GM18909 (cell line): ENCODE measurements at regions not wholly inside any gene's neighbourhood (a gene's known extent, or its start where the extent isn't known, plus 50 kb on each side); places are given as distances from the start of the nearest gene placed in this dataset.

Experiments
- ATAC-seq: cut with Tn5 transposase; IDR thresholded peaks from one replicate; pipeline ENCODE4 v1.9.1; 2021; ENCODE audit warnings: mild to moderate bottlenecking; ENCODE audit not compliant: unreplicated experiment, poor library complexity

DNA sequence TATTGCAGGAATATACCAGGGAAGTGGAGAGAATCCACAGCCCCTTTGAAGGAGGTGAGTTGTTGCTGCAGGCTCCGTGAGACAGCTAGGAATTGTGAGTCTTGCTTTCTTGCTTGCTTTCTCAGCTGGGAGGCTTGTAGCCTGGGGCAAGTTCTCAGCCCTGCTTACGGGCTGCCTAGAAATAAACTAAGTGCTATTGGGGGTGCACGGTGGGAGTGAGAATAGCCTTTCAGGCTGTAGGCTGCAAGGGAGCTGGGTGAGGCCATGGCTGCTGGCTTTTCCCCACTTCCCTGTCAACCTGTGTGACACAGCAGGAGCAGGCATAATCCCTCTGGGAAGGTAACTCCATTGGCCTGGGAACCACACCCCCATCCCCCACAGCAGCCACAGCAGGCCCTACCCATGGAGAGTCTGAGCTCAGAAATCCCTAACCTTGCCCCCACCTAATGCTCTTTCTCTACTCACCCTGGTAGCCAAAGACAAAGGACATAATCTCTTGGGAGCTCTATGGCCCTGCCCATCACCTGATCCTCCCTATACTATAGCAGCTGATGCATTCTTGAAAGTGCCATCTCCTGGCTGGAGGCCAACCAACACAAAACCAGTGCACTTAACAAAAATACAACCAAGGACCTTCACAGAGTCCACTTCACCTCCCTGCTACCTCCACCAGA is 113.0 kb downstream of the MMRN1 start:
- ATAC-seq, result no peak

DNA sequence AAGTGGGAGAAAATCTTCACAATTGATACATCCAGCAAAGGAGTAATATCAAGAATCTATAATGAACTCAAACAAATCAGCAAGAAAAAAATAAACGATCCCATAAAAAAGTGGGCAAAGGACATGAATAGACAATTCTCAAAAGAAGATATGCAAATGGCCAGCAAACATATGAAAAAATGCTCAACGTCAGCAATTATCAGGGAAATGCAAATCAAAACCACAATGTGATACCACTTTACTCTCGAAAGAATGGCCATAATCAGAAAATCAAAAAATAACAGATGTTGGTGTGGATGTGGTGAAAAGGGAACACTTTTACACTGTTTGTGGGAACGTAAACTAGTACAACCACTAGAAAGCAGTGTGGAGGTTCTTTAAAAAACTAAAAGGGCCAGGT is 114.3 kb upstream of the CCSER1 start:
- ATAC-seq, result no peak

DNA sequence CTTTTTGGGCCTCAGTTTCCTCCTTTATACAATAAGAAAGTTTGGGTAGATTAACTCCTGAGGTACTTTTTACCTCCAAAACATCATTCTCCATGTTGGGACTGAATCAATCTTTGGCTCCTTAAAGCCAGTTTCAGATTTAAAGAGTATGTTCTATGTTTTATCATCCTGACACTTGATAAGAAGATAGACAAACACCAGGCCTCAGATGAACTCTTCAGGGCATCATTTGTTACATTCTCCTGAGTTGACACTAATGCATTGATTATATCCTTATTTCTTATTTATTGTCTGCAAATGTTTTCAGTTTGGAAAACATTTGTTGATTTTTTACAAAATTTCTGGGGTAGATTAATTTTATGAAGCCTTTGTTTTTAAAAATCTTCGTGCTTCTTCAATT is 102.7 kb upstream of the CCSER1 start:
- no peak for ATAC-seq

DNA sequence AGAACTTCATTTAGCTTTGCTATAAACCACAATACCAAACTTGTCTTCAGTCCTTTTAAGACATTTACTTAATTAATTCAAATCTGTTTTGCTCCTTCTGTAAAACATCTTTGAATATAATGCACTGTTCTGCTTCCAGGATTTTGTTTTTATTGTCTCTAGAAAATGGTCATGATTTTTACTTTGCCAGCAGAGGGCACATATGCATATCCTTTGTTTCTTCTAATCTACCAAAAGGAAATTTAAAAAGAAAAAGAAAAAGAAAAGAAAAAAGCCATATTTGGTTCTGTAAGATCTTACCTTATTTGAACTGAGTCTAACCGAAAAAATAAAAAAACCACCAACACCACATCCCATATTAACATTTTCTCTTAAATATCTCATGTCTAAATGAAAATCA is 101.9 kb upstream of the CCSER1 start:
- no peak for ATAC-seq

DNA sequence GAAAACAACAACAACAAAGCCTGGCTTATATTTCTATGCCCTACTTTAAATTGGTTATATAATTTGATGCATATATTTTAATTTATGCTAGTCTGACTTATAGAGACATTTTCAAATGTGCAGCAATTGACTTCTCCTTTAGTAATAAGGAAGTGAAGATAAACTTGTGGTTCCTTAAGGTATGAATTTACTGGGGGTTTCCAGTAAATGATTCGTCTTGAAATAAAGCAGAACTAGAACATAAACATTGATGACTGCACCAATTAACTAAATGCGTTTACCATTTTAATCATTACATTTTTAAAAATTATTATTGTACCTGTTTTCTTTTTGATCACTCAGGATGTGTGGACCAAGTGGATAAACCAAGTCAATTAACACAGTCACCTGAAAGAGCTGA is 99.6 kb upstream of the CCSER1 start:
- ATAC-seq, result peak; percentile 93

DNA sequence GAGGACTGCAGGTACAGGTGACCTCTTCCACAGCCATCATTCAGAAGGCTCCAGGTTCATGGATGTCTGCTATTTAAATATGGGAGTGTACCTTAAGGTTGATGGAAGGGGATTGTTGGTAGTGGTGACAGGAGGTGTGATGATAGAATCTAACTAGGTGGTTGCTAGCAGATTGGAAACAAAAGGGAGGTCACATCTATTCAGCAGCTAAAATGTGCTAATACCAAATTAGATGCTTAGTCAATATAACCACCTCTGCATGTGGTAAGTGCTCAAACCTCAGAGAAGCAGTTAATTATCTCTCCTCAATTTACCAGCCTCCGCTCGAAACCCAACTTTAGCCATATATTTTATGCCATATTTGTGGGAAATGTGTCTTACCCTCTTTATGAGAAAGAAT is 98.7 kb upstream of the CCSER1 start:
- ATAC-seq, result peak; percentile 11

DNA sequence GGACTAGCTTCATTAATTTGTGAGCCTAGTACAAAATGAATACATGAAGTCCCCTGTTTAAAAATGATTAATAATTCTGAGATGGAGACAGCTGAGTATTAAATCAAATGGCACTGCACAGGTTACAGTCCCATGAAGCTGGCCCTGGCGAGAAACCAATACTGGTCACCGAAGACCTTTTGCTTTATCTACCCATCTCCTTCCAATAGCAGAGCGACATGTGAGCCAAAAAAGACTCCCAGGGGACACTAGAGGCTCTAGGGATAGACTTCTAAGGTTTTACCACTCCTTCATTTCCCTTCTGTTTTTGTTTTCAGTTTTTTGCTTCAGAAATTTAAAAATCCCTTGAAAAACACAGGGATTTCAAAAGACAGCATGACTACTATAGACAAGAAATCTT is 97.0 kb upstream of the CCSER1 start:
- ATAC-seq, result no peak

DNA sequence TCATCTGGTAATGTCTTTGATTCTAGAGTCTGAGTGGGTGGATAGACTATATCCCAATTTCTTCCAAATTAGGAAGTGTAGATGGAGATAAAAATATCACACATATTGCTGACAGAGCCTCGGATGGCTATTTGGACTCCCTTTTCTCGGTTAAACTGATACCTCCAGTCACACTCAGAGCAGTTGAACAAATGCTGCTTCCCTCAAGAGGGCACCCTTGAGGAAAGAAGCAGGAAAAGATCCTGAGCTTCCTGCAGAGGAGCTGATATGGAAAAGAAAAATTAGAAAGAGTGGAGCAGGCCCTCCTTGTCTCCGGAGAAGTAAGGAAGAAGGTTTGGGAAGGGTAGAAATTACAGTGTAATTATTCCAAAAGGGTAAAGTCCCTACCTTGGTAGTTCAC is 96.2 kb upstream of the CCSER1 start:
- ATAC-seq, result no peak

DNA sequence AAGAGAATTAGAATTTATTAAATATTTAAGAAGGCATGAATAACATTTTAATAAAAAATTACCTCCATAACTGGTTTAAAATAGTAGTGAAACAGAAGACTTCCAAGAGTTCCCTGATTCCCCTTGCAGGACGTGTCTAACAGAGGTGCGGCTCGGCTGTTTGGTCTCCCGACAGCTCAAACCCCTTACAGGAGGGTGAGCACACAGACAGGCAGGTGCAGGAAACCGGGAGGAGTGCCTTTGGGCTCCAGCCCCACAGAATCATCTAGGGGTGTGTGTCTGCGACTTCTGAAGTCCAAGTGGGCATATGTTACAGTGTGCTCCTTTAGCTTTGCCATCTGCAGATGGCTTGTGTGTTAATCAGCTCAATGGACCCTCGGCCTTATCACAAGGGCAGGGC is 88.1 kb upstream of the CCSER1 start:
- no peak for ATAC-seq

DNA sequence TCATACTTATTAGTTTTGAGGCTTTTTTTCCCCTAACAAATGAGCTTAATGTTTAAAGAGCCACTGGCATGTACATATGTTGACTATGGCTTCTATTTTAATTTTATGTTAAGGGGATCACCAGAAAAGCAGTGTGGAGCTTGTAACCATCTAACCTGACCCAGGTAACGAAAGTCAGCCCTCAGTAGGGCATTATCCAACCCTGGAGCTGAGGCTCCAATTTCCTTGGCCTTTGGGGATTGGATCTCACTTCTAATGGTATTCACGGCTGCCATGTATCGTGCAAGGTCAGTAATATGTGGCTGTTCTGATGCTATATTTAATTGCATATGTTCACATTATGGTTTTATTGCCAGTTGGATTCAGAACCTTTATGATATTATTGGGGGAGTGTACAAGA is 75.2 kb upstream of the CCSER1 start:
- ATAC-seq, result no peak

DNA sequence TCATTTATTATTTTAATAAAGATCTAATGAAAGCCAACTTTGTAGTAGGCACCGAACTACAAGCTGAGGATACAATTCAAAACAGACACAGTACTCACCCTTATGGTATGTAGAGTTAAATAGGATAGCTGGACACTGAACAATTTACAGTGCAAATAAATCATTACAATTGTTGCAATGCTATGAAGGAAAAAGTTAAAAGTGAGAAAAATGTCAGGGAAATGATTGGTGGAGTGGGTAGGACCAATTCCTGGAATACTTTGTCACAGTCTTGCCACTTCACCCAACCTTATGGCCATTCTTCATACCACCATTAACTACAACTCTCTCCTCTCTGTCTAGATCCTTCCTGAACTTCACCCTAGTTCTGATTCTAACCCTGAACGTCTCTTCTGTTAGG is 70.1 kb upstream of the CCSER1 start:
- no peak for ATAC-seq

DNA sequence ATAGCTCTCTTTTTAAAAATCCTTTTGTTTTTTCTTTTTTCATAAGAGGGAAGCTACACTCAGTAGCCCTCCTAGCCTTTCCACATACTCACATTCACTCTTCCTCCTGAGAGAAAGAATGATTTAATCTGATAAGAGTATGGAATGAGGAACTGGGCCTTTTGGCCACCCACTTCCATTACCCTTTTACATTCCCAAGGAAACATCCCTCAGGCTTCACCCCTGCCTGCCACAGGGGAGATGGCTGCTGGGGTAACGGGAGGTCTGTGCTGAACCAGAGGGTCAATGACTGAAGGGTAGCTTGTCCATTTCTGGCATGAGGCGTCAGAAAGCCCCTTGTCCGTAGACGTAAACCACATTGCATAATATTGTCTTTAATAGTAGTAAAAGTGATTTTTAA is 67.2 kb upstream of the CCSER1 start:
- no peak for ATAC-seq

DNA sequence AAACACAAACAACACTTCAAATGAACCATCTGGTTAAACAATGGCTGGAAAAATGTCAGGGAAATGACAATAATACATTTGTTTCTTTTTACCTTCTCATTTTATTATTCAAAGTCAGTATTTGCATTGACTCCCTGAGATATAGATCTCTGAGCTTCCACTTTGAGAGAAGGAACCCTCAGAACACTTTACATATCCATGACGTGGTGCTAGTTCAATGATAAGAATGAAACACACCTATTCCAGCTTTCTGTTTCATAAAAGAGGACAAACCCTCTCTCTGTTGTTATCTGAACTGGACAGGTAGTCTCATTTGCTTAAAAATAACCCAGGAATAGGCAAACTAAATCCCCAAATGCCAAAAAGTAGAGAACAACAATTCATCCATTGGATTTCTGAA is 65.3 kb upstream of the CCSER1 start:
- ATAC-seq, result no peak

DNA sequence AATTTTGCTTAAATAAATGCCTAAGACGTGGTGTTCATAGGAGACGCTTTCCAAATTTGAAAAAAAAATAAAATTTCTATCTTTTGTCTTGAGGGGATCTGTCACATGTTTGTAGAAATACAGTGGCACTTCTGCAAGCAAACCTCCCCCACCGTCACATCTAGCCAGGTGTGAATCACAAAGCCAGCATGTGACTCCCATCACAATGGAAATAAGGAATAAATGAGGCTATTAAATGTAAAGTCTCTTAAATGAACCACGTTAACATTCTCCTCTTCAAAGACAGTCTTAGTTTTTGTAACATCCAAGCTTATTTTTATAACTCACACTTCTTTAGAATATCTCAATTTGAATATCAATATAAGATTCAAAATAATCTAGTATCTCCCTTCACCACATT is 63.0 kb upstream of the CCSER1 start:
- ATAC-seq, result no peak

DNA sequence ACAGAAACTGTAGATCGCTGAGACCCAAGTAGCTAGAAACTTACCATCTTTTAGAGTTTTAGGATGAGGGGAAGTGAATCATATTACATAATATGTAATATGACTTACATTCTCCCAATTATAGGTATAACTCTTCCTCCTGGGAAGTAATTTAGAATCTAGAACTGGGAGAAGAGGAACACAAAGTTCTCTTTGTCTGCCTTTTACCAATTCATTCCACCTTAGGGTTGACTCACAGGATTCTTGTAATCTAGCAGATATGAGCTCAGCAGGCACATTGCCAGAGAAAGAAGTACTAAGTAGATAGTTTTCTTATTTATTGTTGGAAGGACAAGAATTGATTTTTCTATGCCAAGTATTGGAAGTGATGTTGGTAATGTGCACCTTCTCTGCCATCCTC is 58.0 kb upstream of the CCSER1 start:
- no peak for ATAC-seq

DNA sequence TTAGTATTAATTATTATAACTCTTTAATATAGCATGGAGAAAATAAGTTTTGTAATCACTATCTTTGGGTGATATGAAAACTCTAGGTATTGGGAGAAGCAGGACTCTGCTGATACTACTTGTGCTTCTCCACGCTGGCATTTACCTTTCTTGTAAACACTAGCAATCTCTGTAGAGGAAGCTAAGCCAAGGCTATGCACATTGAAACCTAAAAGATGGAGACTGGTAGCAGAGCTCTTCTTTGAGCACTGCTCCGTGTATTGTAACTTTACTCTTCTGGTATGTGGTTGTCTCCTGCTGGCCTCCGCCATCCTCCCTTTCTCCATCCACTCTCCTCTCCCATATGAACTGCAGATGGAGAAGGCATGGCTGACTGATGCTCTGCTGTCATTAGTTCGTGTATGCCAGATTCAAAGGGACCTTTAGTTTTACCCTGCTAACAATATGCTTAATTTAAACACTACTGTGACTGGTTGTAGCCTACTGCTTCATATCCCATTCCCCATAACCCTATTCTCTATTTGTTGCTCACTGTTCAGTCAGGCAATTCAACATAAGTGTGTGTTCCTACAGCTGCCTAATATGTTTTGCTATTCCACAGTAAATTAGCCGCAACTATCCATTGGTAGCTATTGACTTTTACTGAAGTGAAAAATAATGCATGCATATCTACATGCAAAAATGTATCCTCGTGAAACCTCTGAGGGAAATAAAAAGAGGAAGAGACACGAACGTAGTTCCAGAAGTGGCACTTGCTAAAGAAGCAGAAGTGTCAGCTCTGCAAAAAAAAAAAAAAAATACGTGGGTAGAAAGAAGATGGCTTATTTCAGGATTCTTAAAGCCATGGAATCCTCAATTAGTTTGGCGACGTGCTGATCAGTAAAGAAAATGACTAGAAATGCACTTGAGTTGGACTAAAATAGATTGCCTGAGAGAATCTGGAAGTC is 55.6 kb upstream of the CCSER1 start:
- peak; percentile 60 for ATAC-seq

DNA sequence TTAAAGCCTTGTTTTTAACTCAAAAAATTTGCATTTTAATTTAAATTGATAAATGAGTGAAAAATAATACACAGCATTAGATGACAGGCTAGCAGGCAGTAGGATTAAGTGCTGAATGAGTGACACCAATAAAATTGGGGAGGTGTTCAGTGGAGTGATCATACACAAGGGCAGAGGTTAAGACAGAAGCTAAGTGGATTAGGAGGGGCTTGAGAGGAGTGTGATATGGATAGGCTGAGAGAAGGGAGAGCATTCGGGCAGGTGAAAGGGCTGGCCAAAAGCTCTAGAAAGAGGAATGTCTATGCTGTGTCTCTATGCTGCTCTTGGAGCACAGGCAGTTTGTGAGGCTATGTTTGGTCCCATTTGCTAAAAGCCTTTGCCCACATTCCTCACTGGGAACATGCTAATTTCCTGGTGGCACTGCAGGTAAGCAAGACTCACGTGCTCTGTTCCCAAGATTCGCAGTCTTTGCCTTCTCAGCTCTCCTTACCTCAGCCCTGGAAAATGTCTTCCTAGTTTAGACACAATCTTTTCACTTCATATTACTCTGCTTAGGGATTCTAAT is 52.8 kb upstream of the CCSER1 start:
- no peak for ATAC-seq
